ENCODE measurements at regions not wholly inside any gene's neighbourhood (a gene's known extent, or its start where the extent isn't known, plus 50 kb on each side); places are given as distances from the start of the nearest gene placed in this dataset.

GRCh38 chr2:199703199-199703598 is 147.8 kb downstream of the FTCDNL1 start:
- Histone ChIP-seq H3K9me3 (ENCODE audit: low read depth) (peaks cover 9% of the 10 kb centered on the region), H3K27ac (no peak overlapping the region)
- WGBS (ENCODE audit: low lambda C conversion rate, missing lambda C conversion rate): 84% methylated on average over 2 of the region's 2 CpGs

GRCh38 chr2:199697469-199697868 is 153.5 kb downstream of the FTCDNL1 start:
- Histone ChIP-seq H3K27ac (no peak overlapping the region), H3K4me1 (ENCODE audit: insufficient read depth) (peaks cover 5% of the 10 kb centered on the region), H3K79me2 (no peaks in the 10 kb centered on the region), H3K36me3 (replicated peaks; ENCODE audit: insufficient read depth, low read depth) (no peaks in the 10 kb centered on the region), H3K27me3 (no peaks in the 10 kb centered on the region), H3K4me2 (no peak overlapping the region), H4K20me1 (ENCODE audit: insufficient read depth, poor library complexity, severe bottlenecking) (no peaks in the 10 kb centered on the region), H3K9me2 (replicated peaks; ENCODE audit: insufficient read depth) (no peaks in the 10 kb centered on the region), H2AFZ (no peak overlapping the region), H3K4me3 (no peak overlapping the region), H3K9me3 (ENCODE audit: low read depth) (no peaks in the 10 kb centered on the region)
- TF ChIP-seq EZH2 (IDR thresholded peaks at IDR 0.05; ENCODE audit: borderline replicate concordance): no peak
- no peak for TF ChIP-seq CTCF (IDR thresholded peaks at IDR 0.05; ENCODE audit: poor library complexity)
- TF ChIP-seq EZH2phosphoT487 (IDR thresholded peaks at IDR 0.05; ENCODE audit: low read depth, severe bottlenecking, unreplicated experiment): no peak
- DNase-seq (ENCODE audit: low spot score): no peak

More at GRCh38 chr2:199703199-199703598, 147.8 kb downstream of the FTCDNL1 start:
- H3K79me2 ChIP-seq: no peaks in the 10 kb centered on the region
- H3K9me2 ChIP-seq (replicated peaks; ENCODE audit: insufficient read depth): no peaks in the 10 kb centered on the region
- no peak overlapping the region for H3K4me3 ChIP-seq
- DNase-seq (ENCODE audit: low spot score): no peak
- H2AFZ ChIP-seq: no peak overlapping the region
- H3K27me3 ChIP-seq: no peaks in the 10 kb centered on the region
- H3K4me1 ChIP-seq (ENCODE audit: insufficient read depth): no peaks in the 10 kb centered on the region
- H3K36me3 ChIP-seq (replicated peaks; ENCODE audit: insufficient read depth, low read depth): no peaks in the 10 kb centered on the region
- H4K20me1 ChIP-seq (ENCODE audit: insufficient read depth, poor library complexity, severe bottlenecking): no peaks in the 10 kb centered on the region
- no peak overlapping the region for H3K4me2 ChIP-seq
- TF ChIP-seq CTCF (IDR thresholded peaks at IDR 0.05; ENCODE audit: poor library complexity) (no peak), EZH2phosphoT487 (IDR thresholded peaks at IDR 0.05; ENCODE audit: low read depth, severe bottlenecking, unreplicated experiment) (no peak), EZH2 (IDR thresholded peaks at IDR 0.05; ENCODE audit: borderline replicate concordance) (no peak)

GRCh38 chr2:199696048-199696447 is 154.9 kb downstream of the FTCDNL1 start:
- TF ChIP-seq EZH2phosphoT487 (IDR thresholded peaks at IDR 0.05; ENCODE audit: low read depth, severe bottlenecking, unreplicated experiment) (no peak), EZH2 (IDR thresholded peaks at IDR 0.05; ENCODE audit: borderline replicate concordance) (no peak), CTCF (IDR thresholded peaks at IDR 0.05; ENCODE audit: poor library complexity) (no peak)
- no peak overlapping the region for H3K4me2 ChIP-seq
- no peaks in the 10 kb centered on the region for H3K27me3 ChIP-seq
- H3K9me3 ChIP-seq (ENCODE audit: low read depth): no peaks in the 10 kb centered on the region
- H2AFZ ChIP-seq: no peak overlapping the region
- no peaks in the 10 kb centered on the region for H3K36me3 ChIP-seq (replicated peaks; ENCODE audit: insufficient read depth, low read depth)
- no peaks in the 10 kb centered on the region for H4K20me1 ChIP-seq (ENCODE audit: insufficient read depth, poor library complexity, severe bottlenecking)
- H3K4me3 ChIP-seq: no peak overlapping the region
- H3K27ac ChIP-seq: no peak overlapping the region
- no peaks in the 10 kb centered on the region for H3K79me2 ChIP-seq
- H3K4me1 ChIP-seq (ENCODE audit: insufficient read depth): peaks cover 5% of the 10 kb centered on the region
- WGBS (ENCODE audit: low lambda C conversion rate, missing lambda C conversion rate): 94% methylated on average over 6 of the region's 6 CpGs
- no peak for DNase-seq (ENCODE audit: low spot score)
- no peaks in the 10 kb centered on the region for H3K9me2 ChIP-seq (replicated peaks; ENCODE audit: insufficient read depth)

GRCh38 chr2:199693861-199694260 is 157.1 kb downstream of the FTCDNL1 start:
- no peaks in the 10 kb centered on the region for H3K9me2 ChIP-seq (replicated peaks; ENCODE audit: insufficient read depth)
- H3K4me1 ChIP-seq (ENCODE audit: insufficient read depth): peaks cover 5% of the 10 kb centered on the region
- no peak overlapping the region for H3K4me3 ChIP-seq
- H3K9me3 ChIP-seq (ENCODE audit: low read depth): no peaks in the 10 kb centered on the region
- no peaks in the 10 kb centered on the region for H3K79me2 ChIP-seq
- no peak overlapping the region for H3K27ac ChIP-seq
- H4K20me1 ChIP-seq (ENCODE audit: insufficient read depth, poor library complexity, severe bottlenecking): no peaks in the 10 kb centered on the region
- H3K27me3 ChIP-seq: no peaks in the 10 kb centered on the region
- 81% methylated on average over 1 of the region's 1 CpG for WGBS (ENCODE audit: low lambda C conversion rate, missing lambda C conversion rate)
- no peak for DNase-seq (ENCODE audit: low spot score)
- H2AFZ ChIP-seq: no peak overlapping the region
- TF ChIP-seq CTCF (IDR thresholded peaks at IDR 0.05; ENCODE audit: poor library complexity) (no peak), EZH2 (IDR thresholded peaks at IDR 0.05; ENCODE audit: borderline replicate concordance) (no peak), EZH2phosphoT487 (IDR thresholded peaks at IDR 0.05; ENCODE audit: low read depth, severe bottlenecking, unreplicated experiment) (no peak)
- H3K36me3 ChIP-seq (replicated peaks; ENCODE audit: insufficient read depth, low read depth): no peaks in the 10 kb centered on the region
- H3K4me2 ChIP-seq: no peak overlapping the region

Measured in hepatocyte (in vitro differentiated cells).